GM20000 (cell line): ENCODE measurements at regions not wholly inside any gene's neighbourhood (a gene's known extent, or its start where the extent isn't known, plus 50 kb on each side); places are given as distances from the start of the nearest gene placed in this dataset.

Source experiments
- DNase-seq: peaks from one replicate; pipeline ENCODE4 v3.0.0; 2012; ENCODE audit warnings: low spot score
- CTCF ChIP-seq: IDR thresholded peaks from 2 replicates; pipeline ENCODE4 v1.5.1; 2012; ENCODE audit warnings: mild to moderate bottlenecking, control low read depth; ENCODE audit errors: extremely low read depth, missing control alignments

GRCh38 chr4:148770848-148771247 lies 328.6 kb upstream of the NR3C2 start:
- no peak for TF ChIP-seq CTCF
- no peak for DNase-seq

GRCh38 chr4:148770377-148770776 lies 328.2 kb upstream of the NR3C2 start:
- no peak for DNase-seq

GRCh38 chr4:148764720-148765119 lies 322.5 kb upstream of the NR3C2 start:
- no peak for DNase-seq
- TF ChIP-seq CTCF: no peak

More at GRCh38 chr4:148770377-148770776, 328.2 kb upstream of the NR3C2 start:
- no peak for TF ChIP-seq CTCF

- no peak for DNase-seq
- TF ChIP-seq CTCF: no peak
These were observed 315.0 kb upstream of the NR3C2 start for GRCh38 chr4:148757171-148757570.

- no peak for TF ChIP-seq CTCF
- DNase-seq: no peak
These were observed 307.2 kb upstream of the NR3C2 start for GRCh38 chr4:148749403-148749802.

- no peak for TF ChIP-seq CTCF
- DNase-seq: no peak
These were observed 305.6 kb upstream of the NR3C2 start for GRCh38 chr4:148747721-148748268.

GRCh38 chr4:148740701-148741100 lies 298.5 kb upstream of the NR3C2 start:
- no peak for TF ChIP-seq CTCF
- no peak for DNase-seq
